ENCODE measurements at regions not wholly inside any gene's neighbourhood (a gene's known extent, or its start where the extent isn't known, plus 50 kb on each side); places are given as distances from the start of the nearest gene placed in this dataset.

DNA sequence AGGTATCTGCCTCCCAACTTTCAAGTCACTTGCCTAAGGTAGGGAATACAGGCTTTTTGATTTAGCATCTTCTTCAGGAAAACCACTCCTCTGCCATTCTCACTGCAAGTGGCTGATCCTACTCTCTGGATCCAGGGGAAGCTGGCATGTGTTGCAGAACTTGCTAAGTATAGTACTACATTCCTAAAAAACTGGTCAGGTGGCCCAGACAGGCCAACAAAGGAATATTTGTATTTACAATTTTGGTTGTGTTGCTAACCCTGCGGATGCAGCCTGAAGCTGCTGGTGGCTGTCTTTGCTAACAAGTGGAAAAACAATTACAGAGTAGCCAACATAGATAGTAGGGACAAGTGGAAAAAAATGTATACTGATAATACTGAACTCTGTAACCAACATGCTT lies 222.5 kb upstream of the STARD13 start:
- no peaks in the 10 kb centered on the region for H3K4me1 Mint-ChIP-seq
- no peaks in the 10 kb centered on the region for H3K9me3 Mint-ChIP-seq
- DNase-seq (ENCODE audit: low read depth, low spot score): no peak
- no peak overlapping the region for H3K27ac Mint-ChIP-seq (ENCODE audit: unreplicated experiment)
- H3K36me3 Mint-ChIP-seq (ENCODE audit: low read depth): no peaks in the 10 kb centered on the region
- TF ChIP-seq, protein P1, sequence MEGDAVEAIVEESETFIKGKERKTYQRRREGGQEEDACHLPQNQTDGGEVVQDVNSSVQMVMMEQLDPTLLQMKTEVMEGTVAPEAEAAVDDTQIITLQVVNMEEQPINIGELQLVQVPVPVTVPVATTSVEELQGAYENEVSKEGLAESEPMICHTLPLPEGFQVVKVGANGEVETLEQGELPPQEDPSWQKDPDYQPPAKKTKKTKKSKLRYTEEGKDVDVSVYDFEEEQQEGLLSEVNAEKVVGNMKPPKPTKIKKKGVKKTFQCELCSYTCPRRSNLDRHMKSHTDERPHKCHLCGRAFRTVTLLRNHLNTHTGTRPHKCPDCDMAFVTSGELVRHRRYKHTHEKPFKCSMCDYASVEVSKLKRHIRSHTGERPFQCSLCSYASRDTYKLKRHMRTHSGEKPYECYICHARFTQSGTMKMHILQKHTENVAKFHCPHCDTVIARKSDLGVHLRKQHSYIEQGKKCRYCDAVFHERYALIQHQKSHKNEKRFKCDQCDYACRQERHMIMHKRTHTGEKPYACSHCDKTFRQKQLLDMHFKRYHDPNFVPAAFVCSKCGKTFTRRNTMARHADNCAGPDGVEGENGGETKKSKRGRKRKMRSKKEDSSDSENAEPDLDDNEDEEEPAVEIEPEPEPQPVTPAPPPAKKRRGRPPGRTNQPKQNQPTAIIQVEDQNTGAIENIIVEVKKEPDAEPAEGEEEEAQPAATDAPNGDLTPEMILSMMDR (conservative IDR thresholded peaks at IDR 0.05): no peak
- no peaks in the 10 kb centered on the region for H3K27me3 Mint-ChIP-seq (ENCODE audit: low read depth)
- H3K4me3 Mint-ChIP-seq: no peak overlapping the region

DNA sequence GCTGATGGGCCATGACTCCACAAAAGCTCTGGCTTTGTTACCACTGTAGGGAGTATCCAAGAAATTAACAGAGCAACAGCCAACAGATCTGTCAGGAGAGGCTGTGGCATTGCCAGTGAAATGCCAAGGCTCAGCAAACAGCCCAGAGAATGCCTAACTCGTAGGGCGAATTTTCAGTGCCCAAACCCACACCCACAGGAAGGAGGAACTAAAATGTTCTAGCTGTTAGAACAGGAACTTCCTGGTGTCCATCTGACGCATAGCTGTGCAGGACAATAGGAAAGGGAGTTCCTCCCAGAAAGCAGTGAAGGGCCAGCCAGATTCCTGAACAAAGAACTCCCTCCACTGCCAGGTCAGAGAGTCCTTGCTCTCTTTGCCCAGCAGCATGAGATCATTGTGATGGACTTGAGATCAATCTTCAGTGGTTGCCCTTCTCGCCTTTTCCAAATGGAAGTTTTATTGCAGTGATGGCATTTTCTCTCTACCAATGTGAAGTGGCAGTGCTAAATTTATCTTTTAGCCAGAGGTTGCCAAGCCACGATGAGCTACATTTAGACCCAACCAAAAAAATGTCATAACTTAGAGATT lies 224.2 kb upstream of the STARD13 start:
- Mint-ChIP-seq H3K36me3 (ENCODE audit: low read depth) (no peaks in the 10 kb centered on the region), H3K27ac (ENCODE audit: unreplicated experiment) (no peak overlapping the region), H3K9me3 (no peaks in the 10 kb centered on the region), H3K4me3 (no peak overlapping the region), H3K27me3 (ENCODE audit: low read depth) (no peaks in the 10 kb centered on the region), H3K4me1 (no peaks in the 10 kb centered on the region)
- TF ChIP-seq, protein P1 (conservative IDR thresholded peaks at IDR 0.05): no peak
- no peak for DNase-seq (ENCODE audit: low read depth, low spot score)

- H3K27me3 Mint-ChIP-seq (ENCODE audit: low read depth): no peaks in the 10 kb centered on the region
- no peak for DNase-seq (ENCODE audit: low read depth, low spot score)
- TF ChIP-seq, protein P1 (conservative IDR thresholded peaks at IDR 0.05): no peak
- H3K27ac Mint-ChIP-seq (ENCODE audit: unreplicated experiment): no peak overlapping the region
- no peaks in the 10 kb centered on the region for H3K9me3 Mint-ChIP-seq
- H3K36me3 Mint-ChIP-seq (ENCODE audit: low read depth): no peaks in the 10 kb centered on the region
- H3K4me1 Mint-ChIP-seq: no peaks in the 10 kb centered on the region
- no peak overlapping the region for H3K4me3 Mint-ChIP-seq
Measured at GRCh38 chr13:33510350-33510970, 224.9 kb upstream of the STARD13 start.

DNA sequence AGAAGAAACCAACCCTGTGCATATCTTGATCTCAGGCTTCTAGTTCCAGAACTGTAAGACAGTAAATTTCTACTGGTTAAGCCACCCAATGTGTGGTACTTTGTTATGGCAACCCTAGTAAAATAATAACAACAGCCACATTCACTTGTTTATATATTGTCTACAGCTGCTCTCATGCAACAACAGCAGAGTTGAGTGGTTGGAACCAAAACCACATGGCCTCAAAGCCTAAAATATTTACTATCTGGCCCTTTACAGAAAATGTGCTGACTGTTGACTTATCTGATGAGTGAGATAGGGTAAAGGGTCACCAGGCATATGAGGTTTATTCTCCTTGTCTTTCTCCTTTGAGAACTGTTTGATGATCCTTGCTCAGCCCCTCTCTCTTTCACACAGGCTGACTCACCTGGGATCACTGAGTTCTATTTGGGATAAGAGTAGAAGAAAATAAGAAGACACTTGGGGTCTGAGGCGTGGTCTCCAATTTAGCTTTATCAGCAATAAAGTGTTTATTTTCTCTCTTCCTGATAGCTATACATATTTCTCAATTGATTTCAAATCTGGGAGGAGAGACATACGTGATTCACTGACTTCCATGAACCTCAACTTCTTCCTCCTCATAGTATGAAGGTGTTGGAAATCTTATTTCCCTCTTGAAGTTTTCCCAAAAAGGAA lies 227.5 kb upstream of the STARD13 start:
- no peak for DNase-seq (ENCODE audit: low read depth, low spot score)
- no peak overlapping the region for H3K27ac Mint-ChIP-seq (ENCODE audit: unreplicated experiment)
- TF ChIP-seq, protein P1 (conservative IDR thresholded peaks at IDR 0.05): no peak
- no peaks in the 10 kb centered on the region for H3K27me3 Mint-ChIP-seq (ENCODE audit: low read depth)
- H3K4me3 Mint-ChIP-seq: no peak overlapping the region
- H3K4me1 Mint-ChIP-seq: no peaks in the 10 kb centered on the region
- no peaks in the 10 kb centered on the region for H3K36me3 Mint-ChIP-seq (ENCODE audit: low read depth)
- no peaks in the 10 kb centered on the region for H3K9me3 Mint-ChIP-seq

- no peaks in the 10 kb centered on the region for H3K4me1 Mint-ChIP-seq
- no peaks in the 10 kb centered on the region for H3K9me3 Mint-ChIP-seq
- no peaks in the 10 kb centered on the region for H3K27me3 Mint-ChIP-seq (ENCODE audit: low read depth)
- no peak for DNase-seq (ENCODE audit: low read depth, low spot score)
- TF ChIP-seq, protein P1 (conservative IDR thresholded peaks at IDR 0.05): no peak
- H3K36me3 Mint-ChIP-seq (ENCODE audit: low read depth): no peaks in the 10 kb centered on the region
- no peak overlapping the region for H3K4me3 Mint-ChIP-seq
- no peak overlapping the region for H3K27ac Mint-ChIP-seq (ENCODE audit: unreplicated experiment)
Measured at GRCh38 chr13:33514362-33514761, 228.8 kb upstream of the STARD13 start.

Measured in neural crest cell (in vitro differentiated cells).